SK-N-SH treated with all-trans-retinoic acid at 6 μM for 48 hours (cell line): ENCODE measurements at regions not wholly inside any gene's neighbourhood (a gene's known extent, or its start where the extent isn't known, plus 50 kb on each side); places are given as distances from the start of the nearest gene placed in this dataset.

ENCODE experiments used
- ATAC-seq: fragments of 200-7000 bp; cut with Tn5 transposase; 3 replicates; pipeline ENCODE4 v1.9.1; 2020; ENCODE audit warnings: mild to moderate bottlenecking, moderate library complexity
- ARNTL ChIP-seq: fragments of 450-650 bp; formaldehyde crosslinking; IDR thresholded peaks from 2 replicates; pipeline ENCODE4 v1.5.0; 2020; ENCODE audit warnings: low read depth, mild to moderate bottlenecking, moderate library complexity, borderline replicate concordance
- BACH2 ChIP-seq: fragments of 250-450 bp; sonication (Bioruptor Pico); IDR thresholded peaks from 2 replicates; pipeline ENCODE4 v1.9.0; 2021; ENCODE audit warnings: mild to moderate bottlenecking, borderline replicate concordance
- CREB5 ChIP-seq: fragments of 250-450 bp; sonication (Bioruptor Pico); IDR thresholded peaks from 2 replicates; pipeline ENCODE4 v1.5.1; 2020; ENCODE audit warnings: low read depth, mild to moderate bottlenecking, moderate library complexity
- CSDC2 ChIP-seq: fragments of 250-450 bp; sonication (Bioruptor Pico); IDR thresholded peaks from 2 replicates; pipeline ENCODE4 v1.5.0; 2020; ENCODE audit warnings: mild to moderate bottlenecking, moderate library complexity
- CSRNP3 ChIP-seq: fragments of 250-450 bp; sonication (Bioruptor Pico); IDR thresholded peaks from 2 replicates; pipeline ENCODE4 v1.5.1; 2021; ENCODE audit warnings: mild to moderate bottlenecking, moderate library complexity
- ESRRG ChIP-seq: fragments of 250-450 bp; sonication (Bioruptor Pico); IDR thresholded peaks from 2 replicates; pipeline ENCODE4 v1.6.1; 2021; ENCODE audit warnings: mild to moderate bottlenecking
- GLIS3 ChIP-seq: fragments of 250-450 bp; sonication (Bioruptor Pico); IDR thresholded peaks from 2 replicates; pipeline ENCODE4 v1.5.0; 2020; ENCODE audit warnings: mild to moderate bottlenecking, moderate library complexity
- PATZ1 ChIP-seq: fragments of 250-450 bp; sonication (Bioruptor Pico); IDR thresholded peaks from 2 replicates; pipeline ENCODE4 v1.8.0; 2020; ENCODE audit warnings: mild to moderate bottlenecking, moderate library complexity, borderline replicate concordance
- POU6F1 ChIP-seq: fragments of 250-450 bp; sonication (Bioruptor Pico); IDR thresholded peaks from 2 replicates; pipeline ENCODE4 v1.8.0; 2021; ENCODE audit warnings: low read depth, mild to moderate bottlenecking, moderate library complexity, borderline replicate concordance
- PPARA ChIP-seq: fragments of 250-450 bp; sonication (Bioruptor Pico); IDR thresholded peaks from 2 replicates; pipeline ENCODE4 v1.5.0; 2020; ENCODE audit warnings: mild to moderate bottlenecking, borderline replicate concordance
- SNAI2 ChIP-seq: fragments of 250-450 bp; sonication (Bioruptor Pico); IDR thresholded peaks from 2 replicates; pipeline ENCODE4 v1.5.0; 2020; ENCODE audit warnings: mild to moderate bottlenecking, moderate library complexity
- ZC3H10 ChIP-seq: fragments of 250-450 bp; sonication (Bioruptor Pico); IDR thresholded peaks from 2 replicates; pipeline ENCODE4 v1.5.1; 2021; ENCODE audit warnings: mild to moderate bottlenecking, moderate library complexity
- ZFP30 ChIP-seq: fragments of 450-650 bp; formaldehyde crosslinking; IDR thresholded peaks from 2 replicates; pipeline ENCODE4 v1.5.0; 2022; ENCODE audit warnings: mild to moderate bottlenecking, moderate library complexity
- ZNF70 ChIP-seq: fragments of 450-650 bp; formaldehyde crosslinking; IDR thresholded peaks from 2 replicates; pipeline ENCODE4 v1.5.0; 2020; ENCODE audit warnings: mild to moderate bottlenecking, moderate library complexity
- ZNF8 ChIP-seq: fragments of 450-650 bp; formaldehyde crosslinking; IDR thresholded peaks from 2 replicates; pipeline ENCODE4 v1.5.0; 2020; ENCODE audit warnings: mild to moderate bottlenecking, moderate library complexity
- TF ChIP-seq, protein P1 (sequence below): fragments of 250-450 bp; sonication (Bioruptor Pico); IDR thresholded peaks from 2 replicates; pipeline ENCODE4 v1.5.0; 2020; ENCODE audit warnings: mild to moderate bottlenecking, moderate library complexity

GRCh38 chr15:46636206-46636605 lies 1001.4 kb downstream of the SQOR start:
- no peak for ATAC-seq
- TF ChIP-seq ZC3H10 (CRISPR knock-in tag) (no peak), CSRNP3 (CRISPR knock-in tag) (no peak), ESRRG (CRISPR knock-in tag) (no peak), ZFP30 (CRISPR knock-in tag) (no peak), POU6F1 (CRISPR knock-in tag) (no peak), CSDC2 (CRISPR knock-in tag) (no peak), ZNF8 (CRISPR knock-in tag) (no peak), CREB5 (CRISPR knock-in tag) (no peak), ZNF70 (CRISPR knock-in tag) (no peak), PPARA (CRISPR knock-in tag) (no peak), SNAI2 (CRISPR knock-in tag) (no peak), ARNTL (CRISPR knock-in tag) (no peak), PATZ1 (CRISPR knock-in tag) (no peak), BACH2 (CRISPR knock-in tag) (no peak)
- TF ChIP-seq, protein P1, sequence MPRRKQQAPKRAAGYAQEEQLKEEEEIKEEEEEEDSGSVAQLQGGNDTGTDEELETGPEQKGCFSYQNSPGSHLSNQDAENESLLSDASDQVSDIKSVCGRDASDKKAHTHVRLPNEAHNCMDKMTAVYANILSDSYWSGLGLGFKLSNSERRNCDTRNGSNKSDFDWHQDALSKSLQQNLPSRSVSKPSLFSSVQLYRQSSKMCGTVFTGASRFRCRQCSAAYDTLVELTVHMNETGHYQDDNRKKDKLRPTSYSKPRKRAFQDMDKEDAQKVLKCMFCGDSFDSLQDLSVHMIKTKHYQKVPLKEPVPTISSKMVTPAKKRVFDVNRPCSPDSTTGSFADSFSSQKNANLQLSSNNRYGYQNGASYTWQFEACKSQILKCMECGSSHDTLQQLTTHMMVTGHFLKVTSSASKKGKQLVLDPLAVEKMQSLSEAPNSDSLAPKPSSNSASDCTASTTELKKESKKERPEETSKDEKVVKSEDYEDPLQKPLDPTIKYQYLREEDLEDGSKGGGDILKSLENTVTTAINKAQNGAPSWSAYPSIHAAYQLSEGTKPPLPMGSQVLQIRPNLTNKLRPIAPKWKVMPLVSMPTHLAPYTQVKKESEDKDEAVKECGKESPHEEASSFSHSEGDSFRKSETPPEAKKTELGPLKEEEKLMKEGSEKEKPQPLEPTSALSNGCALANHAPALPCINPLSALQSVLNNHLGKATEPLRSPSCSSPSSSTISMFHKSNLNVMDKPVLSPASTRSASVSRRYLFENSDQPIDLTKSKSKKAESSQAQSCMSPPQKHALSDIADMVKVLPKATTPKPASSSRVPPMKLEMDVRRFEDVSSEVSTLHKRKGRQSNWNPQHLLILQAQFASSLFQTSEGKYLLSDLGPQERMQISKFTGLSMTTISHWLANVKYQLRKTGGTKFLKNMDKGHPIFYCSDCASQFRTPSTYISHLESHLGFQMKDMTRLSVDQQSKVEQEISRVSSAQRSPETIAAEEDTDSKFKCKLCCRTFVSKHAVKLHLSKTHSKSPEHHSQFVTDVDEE (CRISPR knock-in tag) = no peak

DNA sequence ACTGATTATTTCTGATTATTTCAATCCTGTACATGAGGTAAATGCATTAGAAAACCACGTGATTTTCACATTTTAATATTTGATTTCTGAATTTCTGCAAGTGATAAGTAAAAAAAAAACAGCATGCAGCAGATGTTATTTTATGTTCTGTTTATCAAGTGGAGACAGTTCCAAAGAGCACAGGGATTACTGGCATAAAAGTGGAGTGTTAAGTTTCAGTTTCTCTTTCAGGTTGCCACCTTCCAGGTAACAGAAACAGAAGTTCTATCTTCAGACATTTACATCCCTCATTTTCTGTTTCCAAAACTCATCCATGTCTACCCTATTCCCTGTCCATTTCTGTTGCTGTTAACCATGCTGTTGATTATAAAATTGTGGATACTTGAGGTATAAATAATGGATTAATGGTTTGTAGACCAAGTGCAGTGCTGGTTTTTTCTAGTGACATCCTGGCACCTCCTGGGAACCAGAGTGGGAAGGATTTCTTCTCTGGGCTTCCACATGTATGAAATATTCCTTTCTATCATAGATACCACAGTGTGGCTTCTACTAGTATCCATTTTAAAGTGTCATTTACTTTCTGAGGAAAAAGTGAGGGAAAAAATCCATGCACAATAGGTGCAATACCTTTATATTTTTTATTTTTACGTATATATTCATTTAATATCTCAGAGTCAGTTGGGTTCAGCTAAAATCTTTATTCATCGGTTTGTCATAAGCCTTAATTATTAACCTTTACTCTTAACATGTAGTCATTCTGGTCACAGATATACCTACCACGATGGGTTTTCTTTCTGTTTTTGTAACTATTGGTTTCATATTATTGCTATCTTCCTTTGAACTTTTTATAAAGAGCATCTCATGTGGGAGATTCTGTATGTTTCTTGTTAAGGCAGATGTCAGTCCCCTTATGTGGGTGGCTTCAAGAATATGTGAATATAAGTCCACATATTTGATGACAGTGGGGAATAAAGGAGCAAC lies 1010.0 kb downstream of the SQOR start:
- ATAC-seq = no peak
- TF ChIP-seq ZNF8 (CRISPR knock-in tag) (no peak), CSRNP3 (CRISPR knock-in tag) (no peak), PATZ1 (CRISPR knock-in tag) (no peak), GLIS3 (CRISPR knock-in tag) (no peak), ZC3H10 (CRISPR knock-in tag) (no peak), POU6F1 (CRISPR knock-in tag) (no peak), PPARA (CRISPR knock-in tag) (no peak)
